Muscle of leg (tissue), 3 donors: ENCODE measurements at regions not wholly inside any gene's neighbourhood (a gene's known extent, or its start where the extent isn't known, plus 50 kb on each side); places are given as distances from the start of the nearest gene placed in this dataset.
"Not testable (repeated sequence)": the region's sequence is repeated elsewhere in the genome, so short reads cannot be mapped to it uniquely, and the experiment has no call there.

ENCODE experiments used
- DNase-seq: peaks from one replicate; pipeline ENCODE4 v3.0.0; 2013
- H3K27ac ChIP-seq: one replicate; pipeline ENCODE4 v1.5.1; 2013; ENCODE audit warnings: mild to moderate bottlenecking, low read length, control low read depth
- H3K27me3 ChIP-seq: one replicate; pipeline ENCODE4 v1.6.1; 2013; ENCODE audit warnings: low read length; ENCODE audit not compliant: control insufficient read depth, insufficient read depth
- H3K36me3 ChIP-seq: one replicate; pipeline ENCODE4 v1.6.1; 2013; ENCODE audit warnings: low read length; ENCODE audit not compliant: control insufficient read depth, insufficient read depth
- H3K4me1 ChIP-seq: one replicate; pipeline ENCODE4 v1.6.1; 2013; ENCODE audit warnings: low read length; ENCODE audit not compliant: control insufficient read depth, insufficient read depth
- H3K4me3 ChIP-seq: one replicate; pipeline ENCODE4 v1.5.1; 2013; ENCODE audit warnings: low read length, control low read depth
- H3K9me3 ChIP-seq: replicated peaks from 2 replicates; pipeline ENCODE4 v1.6.1; 2013; ENCODE audit warnings: low read depth, low read length; ENCODE audit not compliant: control insufficient read depth
- WGBS: methylation state at CpG from one replicate; pipeline ENCODE4 v1.1.5; 2013; ENCODE audit warnings: missing lambda C conversion rate; ENCODE audit not compliant: insufficient coverage; 5-methylcytosine and 5-hydroxymethylcytosine counted together

- not testable (repeated sequence) for H3K27me3 ChIP-seq, H3K36me3 ChIP-seq, DNase-seq, H3K27ac ChIP-seq, H3K4me1 ChIP-seq, H3K4me3 ChIP-seq
- WGBS, result 83% methylated on average over 1 of the region's 3 CpGs
- peaks cover 15% of the 10 kb centered on the region for H3K9me3 ChIP-seq
Measured at GRCh38 chr1:96152957-96153356, 568.6 kb upstream of the PTBP2 start.

- DNase-seq, result no peak
- H3K27me3 ChIP-seq, result no peaks in the 10 kb centered on the region
- peaks cover 15% of the 10 kb centered on the region for H3K9me3 ChIP-seq
- no peak overlapping the region for H3K27ac ChIP-seq
- H3K36me3 ChIP-seq, result no peaks in the 10 kb centered on the region
- H3K4me3 ChIP-seq, result no peak overlapping the region
- H3K4me1 ChIP-seq, result no peaks in the 10 kb centered on the region
- 90% methylated on average over 4 of the region's 4 CpGs for WGBS
Measured at GRCh38 chr1:96157101-96157500, 564.5 kb upstream of the PTBP2 start.

GRCh38 chr1:96159379-96159778 lies 562.2 kb upstream of the PTBP2 start:
- Histone ChIP-seq H3K4me3 (no peak overlapping the region), H3K9me3 (peaks cover 5% of the 10 kb centered on the region), H3K36me3 (no peaks in the 10 kb centered on the region), H3K27me3 (no peaks in the 10 kb centered on the region), H3K27ac (no peak overlapping the region), H3K4me1 (no peaks in the 10 kb centered on the region)
- no peak for DNase-seq
- no CpG with 5 or more reads among the region's 2 CpGs for WGBS

- Histone ChIP-seq H3K9me3 (no peaks in the 10 kb centered on the region), H3K4me1 (no peaks in the 10 kb centered on the region), H3K4me3 (no peak overlapping the region), H3K36me3 (no peaks in the 10 kb centered on the region), H3K27me3 (no peaks in the 10 kb centered on the region), H3K27ac (no peak overlapping the region)
- DNase-seq, result no peak
- 60% methylated on average over 3 of the region's 4 CpGs for WGBS
Measured at GRCh38 chr1:96164053-96164452, 557.5 kb upstream of the PTBP2 start.

GRCh38 chr1:96178053-96178452 lies 543.5 kb upstream of the PTBP2 start:
- Histone ChIP-seq H3K27me3 (no peaks in the 10 kb centered on the region), H3K9me3 (no peaks in the 10 kb centered on the region), H3K4me3 (no peak overlapping the region), H3K27ac (no peak overlapping the region), H3K36me3 (no peaks in the 10 kb centered on the region), H3K4me1 (no peaks in the 10 kb centered on the region)
- 92% methylated on average over 6 of the region's 8 CpGs for WGBS
- no peak for DNase-seq

DNA sequence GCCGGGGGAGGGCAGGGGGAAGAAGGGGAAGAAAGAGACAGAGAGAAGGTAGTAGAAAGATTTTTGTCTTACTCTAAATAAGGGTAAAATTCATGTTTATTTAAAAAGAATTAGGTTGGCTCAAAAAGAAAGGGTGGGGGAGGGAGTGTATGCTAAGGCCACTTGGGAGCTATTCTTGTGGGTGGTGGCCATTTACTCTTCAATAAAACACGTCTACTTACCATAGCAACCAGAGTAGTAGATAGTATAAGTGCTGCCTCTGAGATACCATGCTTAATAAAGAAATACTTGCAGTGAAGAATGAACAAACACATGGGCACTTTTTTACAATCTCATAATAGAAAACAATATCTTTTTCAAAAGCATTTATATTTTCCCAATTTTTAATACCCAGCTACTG lies 538.1 kb upstream of the PTBP2 start:
- Histone ChIP-seq H3K36me3 (no peaks in the 10 kb centered on the region), H3K4me1 (no peaks in the 10 kb centered on the region), H3K4me3 (no peak overlapping the region), H3K9me3 (no peaks in the 10 kb centered on the region), H3K27ac (no peak overlapping the region), H3K27me3 (no peaks in the 10 kb centered on the region)
- WGBS, result no CpG with 5 or more reads among the region's 2 CpGs
- DNase-seq, result no peak

DNA sequence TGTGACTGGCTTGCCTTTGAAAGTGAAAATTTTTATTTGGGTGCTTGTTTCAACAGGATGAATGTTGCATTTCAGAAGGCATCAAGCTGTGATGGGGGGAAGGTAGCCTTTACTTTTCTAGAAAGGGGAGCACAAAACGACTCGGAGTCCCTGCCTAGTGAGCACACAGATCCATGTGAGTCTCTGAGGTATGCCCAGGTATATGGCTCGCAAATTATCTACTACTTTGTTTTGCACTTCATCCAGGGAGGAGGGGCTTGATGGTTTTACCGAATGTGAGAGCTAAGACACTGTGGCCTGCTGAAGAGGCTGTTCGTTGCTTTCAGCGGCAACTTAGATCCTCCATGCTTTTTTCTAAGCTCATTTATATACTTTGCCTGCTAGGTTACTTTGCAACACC lies 537.7 kb upstream of the PTBP2 start:
- no peaks in the 10 kb centered on the region for H3K9me3 ChIP-seq

DNA sequence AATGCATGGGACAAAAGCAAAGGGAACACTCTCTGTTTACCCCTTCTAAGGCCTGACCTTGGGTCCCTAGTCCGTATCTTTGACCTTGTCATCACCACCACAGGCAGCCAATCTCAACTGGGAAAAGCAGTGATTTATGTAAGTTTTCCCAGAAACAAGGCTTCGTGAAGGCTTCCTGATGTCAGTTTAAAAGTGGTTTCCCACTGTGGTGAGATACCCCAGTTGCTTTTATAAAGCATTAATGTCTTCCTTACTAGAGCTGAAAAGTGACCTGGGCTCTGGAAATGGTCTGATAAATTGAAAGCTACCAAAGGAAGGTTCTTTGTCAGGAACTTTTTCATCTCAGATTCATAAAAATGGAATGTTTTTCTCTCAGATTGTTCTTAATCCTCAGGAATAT lies 536.4 kb upstream of the PTBP2 start:
- Histone ChIP-seq H3K27me3 (no peaks in the 10 kb centered on the region), H3K4me1 (no peaks in the 10 kb centered on the region), H3K27ac (no peak overlapping the region), H3K36me3 (no peaks in the 10 kb centered on the region), H3K4me3 (no peak overlapping the region), H3K9me3 (no peaks in the 10 kb centered on the region)
- WGBS, result no CpG with 5 or more reads among the region's 2 CpGs
- DNase-seq, result no peak

More for the DNA sequence above, 537.7 kb upstream of the PTBP2 start:
- Histone ChIP-seq H3K27me3 (no peaks in the 10 kb centered on the region), H3K4me3 (no peak overlapping the region), H3K27ac (no peak overlapping the region), H3K4me1 (no peaks in the 10 kb centered on the region), H3K36me3 (no peaks in the 10 kb centered on the region)
- DNase-seq, result no peak
- 35% methylated on average over 2 of the region's 6 CpGs for whole genome bisulfite sequencing

DNA sequence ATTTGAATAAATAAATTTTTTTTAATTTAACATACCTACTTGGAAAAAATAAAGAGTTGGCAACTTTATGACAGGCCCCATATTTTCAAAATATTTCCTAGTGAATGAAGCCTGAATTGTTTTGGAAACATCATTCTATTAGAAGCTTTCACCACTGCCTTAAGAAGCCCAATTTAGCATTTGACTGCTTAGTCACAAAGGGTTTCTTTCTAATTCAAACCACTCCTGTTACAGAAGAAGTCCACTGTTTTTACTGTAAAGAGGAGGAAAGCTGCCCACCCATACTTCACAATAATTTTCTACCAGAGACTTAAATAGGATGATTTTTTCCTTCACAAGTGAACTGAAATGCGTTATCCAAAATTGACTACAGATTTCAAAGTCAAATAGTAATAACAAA lies 534.6 kb upstream of the PTBP2 start:
- H3K4me1 ChIP-seq, result no peaks in the 10 kb centered on the region
- no peak overlapping the region for H3K4me3 ChIP-seq
- H3K27ac ChIP-seq, result no peak overlapping the region
- WGBS, result no CpG with 5 or more reads among the region's 1 CpG
- H3K36me3 ChIP-seq, result no peaks in the 10 kb centered on the region
- no peak for DNase-seq
- H3K9me3 ChIP-seq, result peaks cover 5% of the 10 kb centered on the region
- no peaks in the 10 kb centered on the region for H3K27me3 ChIP-seq

DNA sequence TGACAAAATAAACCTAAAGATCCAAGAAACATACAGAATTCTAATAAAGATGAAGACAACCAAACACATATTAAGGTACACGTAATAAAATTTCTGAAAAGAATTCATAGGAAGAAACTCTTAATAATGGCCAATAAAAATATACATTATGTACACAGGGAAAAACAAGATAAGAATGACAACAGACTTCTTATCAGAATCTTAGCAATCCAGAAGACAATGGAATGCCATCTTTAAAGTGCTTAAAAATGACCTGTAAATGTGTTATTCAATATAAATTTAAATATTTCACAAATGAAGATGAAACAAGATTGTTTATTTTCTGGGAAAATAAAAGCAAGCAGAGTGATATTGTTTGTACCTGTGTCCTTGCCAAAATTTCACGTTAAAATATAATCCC lies 530.4 kb upstream of the PTBP2 start:
- DNase-seq, result no peak
- Histone ChIP-seq H3K27me3 (no peaks in the 10 kb centered on the region), H3K27ac (no peak overlapping the region), H3K9me3 (peaks cover 7% of the 10 kb centered on the region), H3K4me3 (no peak overlapping the region), H3K4me1 (no peaks in the 10 kb centered on the region), H3K36me3 (no peaks in the 10 kb centered on the region)
- no CpG with 5 or more reads among the region's 2 CpGs for WGBS

DNA sequence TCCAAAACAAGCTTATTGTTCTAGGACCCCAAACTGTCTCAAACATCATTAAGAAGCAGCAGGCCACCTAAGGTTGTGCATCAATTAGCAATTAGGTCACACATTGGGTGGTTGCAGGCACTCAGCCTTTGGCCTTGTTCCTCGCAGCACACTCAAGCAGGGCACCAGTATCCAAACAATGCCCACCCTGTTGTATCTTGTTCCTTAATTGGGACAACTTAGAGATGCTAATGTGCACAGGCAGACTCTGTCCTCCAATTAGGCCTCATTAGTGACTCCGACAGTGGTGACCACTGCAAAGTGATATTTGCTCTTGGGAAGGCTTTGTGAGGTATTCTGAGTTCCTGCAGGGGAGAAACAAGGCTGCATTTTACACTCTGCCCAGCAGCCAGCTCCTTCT lies 515.1 kb upstream of the PTBP2 start:
- no peak overlapping the region for H3K27ac ChIP-seq
- no peaks in the 10 kb centered on the region for H3K27me3 ChIP-seq
- DNase-seq, result no peak
- no peak overlapping the region for H3K4me3 ChIP-seq
- no peaks in the 10 kb centered on the region for H3K9me3 ChIP-seq
- H3K36me3 ChIP-seq, result no peaks in the 10 kb centered on the region
- 82% methylated on average over 2 of the region's 2 CpGs for WGBS
- no peaks in the 10 kb centered on the region for H3K4me1 ChIP-seq
